Endodermal cell (in vitro differentiated cells): ENCODE measurements at regions not wholly inside any gene's neighbourhood (a gene's known extent, or its start where the extent isn't known, plus 50 kb on each side); places are given as distances from the start of the nearest gene placed in this dataset.

Experiments
- DNase-seq: peaks from one replicate; pipeline ENCODE4 v3.0.0-alpha.2; 2017
- H3K27ac ChIP-seq: 2 replicates; pipeline ENCODE4 v1.5.1; 2013; ENCODE audit warnings: mild to moderate bottlenecking, low read depth, low read length, moderate library complexity
- H3K27me3 ChIP-seq: 2 replicates; pipeline ENCODE4 v1.6.1; 2013; ENCODE audit warnings: mild to moderate bottlenecking, low read length, moderate library complexity; ENCODE audit not compliant: insufficient read depth, control insufficient read depth, poor library complexity, severe bottlenecking
- H3K36me3 ChIP-seq: 2 replicates; pipeline ENCODE4 v1.7.0; 2013; ENCODE audit warnings: mild to moderate bottlenecking, low read length, moderate library complexity; ENCODE audit not compliant: control insufficient read depth, insufficient read depth
- H3K4me1 ChIP-seq: one replicate; pipeline ENCODE4 v1.7.0; 2013; ENCODE audit warnings: low read length; ENCODE audit not compliant: control insufficient read depth, insufficient read depth
- H3K4me3 ChIP-seq: 2 replicates; pipeline ENCODE4 v1.5.1; 2013; ENCODE audit warnings: mild to moderate bottlenecking, low read length, moderate library complexity
- H3K9ac ChIP-seq: 2 replicates; pipeline ENCODE4 v1.6.1; 2013; ENCODE audit warnings: mild to moderate bottlenecking, low read length, moderate library complexity; ENCODE audit not compliant: poor library complexity, severe bottlenecking; ENCODE audit errors: extremely low read depth
- H3K9me3 ChIP-seq: 2 replicates; pipeline ENCODE4 v1.6.1; 2013; ENCODE audit warnings: mild to moderate bottlenecking, low read length, moderate library complexity; ENCODE audit not compliant: control insufficient read depth
- H3K27ac Mint-ChIP-seq: 2 replicates; pipeline ENCODE4 v1.8.0; 2020; ENCODE audit warnings: mixed read lengths
- H3K27me3 Mint-ChIP-seq: 2 replicates; pipeline ENCODE4 v1.8.0; 2021; ENCODE audit warnings: mild to moderate bottlenecking, mixed read lengths; ENCODE audit not compliant: insufficient read depth
- H3K36me3 Mint-ChIP-seq: 2 replicates; pipeline ENCODE4 v1.8.0; 2020; ENCODE audit warnings: low read depth, mixed read lengths
- H3K4me1 Mint-ChIP-seq: 2 replicates; pipeline ENCODE4 v1.8.0; 2020; ENCODE audit warnings: mixed read lengths
- H3K4me3 Mint-ChIP-seq: 2 replicates; pipeline ENCODE4 v1.8.0; 2020; ENCODE audit warnings: mild to moderate bottlenecking, moderate library complexity, mixed read lengths
- H3K9me3 Mint-ChIP-seq: 2 replicates; pipeline ENCODE4 v1.8.0; 2020; ENCODE audit warnings: mild to moderate bottlenecking, mixed read lengths
- WGBS, 2 experiments: methylation state at CpG; one replicate each; pipeline versions ENCODE4 v1.1.5 to v1.1.7; 2013; ENCODE audit warnings: missing lambda C conversion rate in 2 of 2, mixed read lengths in 1 of 2; ENCODE audit not compliant: insufficient coverage in 1 of 2, insufficient read length in 1 of 2; 5-methylcytosine and 5-hydroxymethylcytosine counted together
- TF ChIP-seq, protein P1 (sequence below): fragments of 200-600 bp; sonication (generic); conservative IDR thresholded peaks from 2 replicates; pipeline ENCODE4 v1.5.0; 2021; ENCODE audit warnings: antibody characterized with exemption, mild to moderate bottlenecking

DNA sequence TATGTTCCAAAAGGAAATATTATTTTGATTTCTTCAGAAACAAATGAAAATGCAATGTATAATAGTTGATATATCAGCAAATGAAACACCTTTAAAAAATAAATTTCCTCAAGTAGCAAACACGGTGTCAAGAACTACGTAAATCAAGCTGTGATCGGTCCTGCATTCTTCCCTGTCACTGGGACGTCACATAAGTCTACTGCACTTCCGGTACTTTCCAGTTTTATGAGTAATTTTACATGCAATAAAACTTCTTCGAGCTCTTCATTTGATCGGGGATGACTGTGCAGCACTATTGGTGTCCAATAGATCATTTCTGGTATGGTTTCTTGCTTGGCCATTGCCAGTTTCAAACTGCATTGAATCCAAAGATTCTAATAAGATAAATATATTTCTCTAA lies 114.0 kb upstream of the VEGFC start:
- no peaks in the 10 kb centered on the region for H3K9me3 Mint-ChIP-seq
- Histone ChIP-seq H3K27me3 (no peaks in the 10 kb centered on the region), H3K27ac (no peak overlapping the region), H3K4me3 (no peak overlapping the region), H3K4me1 (no peaks in the 10 kb centered on the region), H3K9ac (no peak overlapping the region), H3K9me3 (no peaks in the 10 kb centered on the region), H3K36me3 (no peaks in the 10 kb centered on the region)
- H3K27me3 Mint-ChIP-seq = no peaks in the 10 kb centered on the region
- H3K36me3 Mint-ChIP-seq = no peaks in the 10 kb centered on the region
- 89 to 100% methylated on average over 6 to 7 of the region's 7 CpGs for WGBS, 2 experiments
- H3K4me1 Mint-ChIP-seq = no peaks in the 10 kb centered on the region
- H3K4me3 Mint-ChIP-seq = no peak overlapping the region
- no peak overlapping the region for H3K27ac Mint-ChIP-seq
- TF ChIP-seq, protein P1, sequence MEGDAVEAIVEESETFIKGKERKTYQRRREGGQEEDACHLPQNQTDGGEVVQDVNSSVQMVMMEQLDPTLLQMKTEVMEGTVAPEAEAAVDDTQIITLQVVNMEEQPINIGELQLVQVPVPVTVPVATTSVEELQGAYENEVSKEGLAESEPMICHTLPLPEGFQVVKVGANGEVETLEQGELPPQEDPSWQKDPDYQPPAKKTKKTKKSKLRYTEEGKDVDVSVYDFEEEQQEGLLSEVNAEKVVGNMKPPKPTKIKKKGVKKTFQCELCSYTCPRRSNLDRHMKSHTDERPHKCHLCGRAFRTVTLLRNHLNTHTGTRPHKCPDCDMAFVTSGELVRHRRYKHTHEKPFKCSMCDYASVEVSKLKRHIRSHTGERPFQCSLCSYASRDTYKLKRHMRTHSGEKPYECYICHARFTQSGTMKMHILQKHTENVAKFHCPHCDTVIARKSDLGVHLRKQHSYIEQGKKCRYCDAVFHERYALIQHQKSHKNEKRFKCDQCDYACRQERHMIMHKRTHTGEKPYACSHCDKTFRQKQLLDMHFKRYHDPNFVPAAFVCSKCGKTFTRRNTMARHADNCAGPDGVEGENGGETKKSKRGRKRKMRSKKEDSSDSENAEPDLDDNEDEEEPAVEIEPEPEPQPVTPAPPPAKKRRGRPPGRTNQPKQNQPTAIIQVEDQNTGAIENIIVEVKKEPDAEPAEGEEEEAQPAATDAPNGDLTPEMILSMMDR = no peak
- DNase-seq = no peak

DNA sequence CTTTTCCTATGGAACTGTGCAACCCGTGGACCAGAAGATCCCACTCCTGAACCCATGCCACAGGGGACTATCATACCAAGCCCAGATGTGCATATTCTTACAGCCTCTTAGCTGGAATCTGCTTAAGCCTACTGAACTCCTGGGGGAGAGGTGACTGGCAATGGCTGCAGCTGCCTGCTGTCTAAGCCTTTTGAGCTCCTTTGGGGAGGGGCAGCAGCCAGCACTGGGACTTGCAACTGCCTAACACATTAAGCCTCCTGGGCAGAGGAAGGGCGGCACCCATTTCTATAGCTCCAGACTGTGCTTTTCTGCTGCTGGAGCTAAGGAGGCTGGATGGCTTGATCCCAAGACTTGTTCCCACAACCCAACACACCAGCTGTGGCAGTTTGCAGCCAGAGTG lies 117.9 kb upstream of the VEGFC start:
- H3K4me1 Mint-ChIP-seq = no peaks in the 10 kb centered on the region
- no peak overlapping the region for H3K4me3 Mint-ChIP-seq
- H3K27ac Mint-ChIP-seq = no peak overlapping the region
- H3K9me3 Mint-ChIP-seq = peaks cover 10% of the 10 kb centered on the region
- Histone ChIP-seq H3K4me3 (no peak overlapping the region), H3K9me3 (no peaks in the 10 kb centered on the region), H3K27me3 (no peaks in the 10 kb centered on the region), H3K4me1 (no peaks in the 10 kb centered on the region), H3K36me3 (no peaks in the 10 kb centered on the region), H3K27ac (no peak overlapping the region), H3K9ac (no peak overlapping the region)
- DNase-seq = peak; percentile 55
- 82 to 100% methylated on average over 1 to 2 of the region's 2 CpGs for WGBS, 2 experiments
- H3K36me3 Mint-ChIP-seq = no peaks in the 10 kb centered on the region
- TF ChIP-seq, protein P1 = no peak
- peaks cover 1% of the 10 kb centered on the region for H3K27me3 Mint-ChIP-seq

DNA sequence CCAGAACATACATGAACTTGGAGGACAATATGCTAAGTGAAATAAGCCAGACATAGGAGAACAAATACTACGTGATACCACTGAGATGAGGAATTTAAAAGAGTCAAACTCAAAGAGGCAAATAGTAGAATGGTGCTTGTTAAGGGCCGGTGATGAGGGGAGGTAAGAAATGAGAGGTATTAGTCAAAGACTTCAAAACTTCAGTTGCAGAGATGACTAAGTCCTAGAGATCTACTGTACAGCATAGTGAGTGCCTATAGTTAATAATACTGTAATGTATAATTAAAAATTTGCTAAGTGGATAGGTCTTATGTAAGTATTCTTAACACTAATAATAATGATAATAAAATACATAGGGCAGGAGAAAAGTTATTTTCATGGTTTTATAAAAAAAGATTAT lies 126.9 kb upstream of the VEGFC start:
- H3K9ac ChIP-seq = no peak overlapping the region
- TF ChIP-seq, protein P1 = no peak

More for the DNA sequence above, 126.9 kb upstream of the VEGFC start:
- Histone ChIP-seq H3K9me3 (no peaks in the 10 kb centered on the region), H3K4me1 (no peaks in the 10 kb centered on the region), H3K36me3 (no peaks in the 10 kb centered on the region), H3K27me3 (no peaks in the 10 kb centered on the region), H3K4me3 (no peak overlapping the region), H3K27ac (no peak overlapping the region)
- no peaks in the 10 kb centered on the region for H3K4me1 Mint-ChIP-seq
- 92% methylated on average over 2 of the region's 2 CpGs for WGBS, 2 experiments
- H3K36me3 Mint-ChIP-seq = no peaks in the 10 kb centered on the region
- no peaks in the 10 kb centered on the region for H3K27me3 Mint-ChIP-seq
- peaks cover 12% of the 10 kb centered on the region for H3K9me3 Mint-ChIP-seq
- no peak overlapping the region for H3K27ac Mint-ChIP-seq
- H3K4me3 Mint-ChIP-seq = no peak overlapping the region
- DNase-seq = no peak
